HG02588 (cell line): ENCODE measurements at regions not wholly inside any gene's neighbourhood (a gene's known extent, or its start where the extent isn't known, plus 50 kb on each side); places are given as distances from the start of the nearest gene placed in this dataset.
A peak's percentile ranks its signal among the peaks of the same experiment; 100 is the strongest.

ENCODE experiments used
- ATAC-seq: cut with Tn5 transposase; IDR thresholded peaks from one replicate; pipeline ENCODE4 v1.9.1; 2021; ENCODE audit warnings: mild to moderate bottlenecking, moderate library complexity; ENCODE audit not compliant: unreplicated experiment

GRCh38 chr3:10555263-10555662, 49.9 kb upstream of the ATP2B2 start:
- ATAC-seq = no peak

- ATAC-seq = no peak
These were observed 50.9 kb upstream of the ATP2B2 start for GRCh38 chr3:10556312-10556711.

- no peak for ATAC-seq
These were observed 51.9 kb upstream of the ATP2B2 start for GRCh38 chr3:10557250-10557649.

GRCh38 chr3:10557781-10558373, 52.5 kb upstream of the ATP2B2 start:
- no peak for ATAC-seq

GRCh38 chr3:10558736-10559135, 53.4 kb upstream of the ATP2B2 start:
- ATAC-seq = no peak

GRCh38 chr3:10560060-10560861, 54.9 kb upstream of the ATP2B2 start:
- ATAC-seq = no peak

GRCh38 chr3:10561162-10561945, 56.0 kb upstream of the ATP2B2 start:
- no peak for ATAC-seq

GRCh38 chr3:10561946-10562560, 56.7 kb upstream of the ATP2B2 start:
- ATAC-seq = no peak

- peak; percentile 63 for ATAC-seq
These were observed 58.0 kb upstream of the ATP2B2 start for GRCh38 chr3:10563396-10563795.

- no peak for ATAC-seq
These were observed 60.4 kb upstream of the ATP2B2 start for GRCh38 chr3:10565814-10566213.

- no peak for ATAC-seq
These were observed 61.1 kb upstream of the ATP2B2 start for GRCh38 chr3:10566451-10566850.

GRCh38 chr3:10568549-10568948, 63.2 kb upstream of the ATP2B2 start:
- no peak for ATAC-seq

- ATAC-seq = no peak
These were observed 65.0 kb upstream of the ATP2B2 start for GRCh38 chr3:10570196-10570946.

GRCh38 chr3:10574101-10574620, 68.8 kb upstream of the ATP2B2 start:
- no peak for ATAC-seq

- no peak for ATAC-seq
These were observed 70.3 kb upstream of the ATP2B2 start for GRCh38 chr3:10575601-10576160.

- ATAC-seq = no peak
These were observed 72.1 kb upstream of the ATP2B2 start for GRCh38 chr3:10577486-10577885.

- no peak for ATAC-seq
These were observed 75.0 kb upstream of the ATP2B2 start for GRCh38 chr3:10580426-10580825.

GRCh38 chr3:10581251-10581650, 75.9 kb upstream of the ATP2B2 start:
- no peak for ATAC-seq

- no peak for ATAC-seq
These were observed 76.3 kb upstream of the ATP2B2 start for GRCh38 chr3:10581716-10582115.

- no peak for ATAC-seq
These were observed 77.3 kb upstream of the ATP2B2 start for GRCh38 chr3:10582733-10583132.
